K562 (cell line): ENCODE measurements at regions not wholly inside any gene's neighbourhood (a gene's known extent, or its start where the extent isn't known, plus 50 kb on each side); places are given as distances from the start of the nearest gene placed in this dataset.
A peak's percentile ranks its signal among the peaks of the same experiment; 100 is the strongest.

Experiments
- BACH1 ChIP-seq: fragments of 200-800 bp; sonication (Bioruptor generic); IDR thresholded peaks from 2 replicates; pipeline ENCODE4 v1.6.1; 2016; ENCODE audit warnings: missing genetic modification characterization, missing compliant biosample characterization
- C11orf30 ChIP-seq: fragments of 450-650 bp; IDR thresholded peaks from 2 replicates; pipeline ENCODE4 v1.6.1; 2016; ENCODE audit warnings: low read depth, mild to moderate bottlenecking
- CHD1 ChIP-seq: fragments of 200-600 bp; sonication (generic); IDR thresholded peaks from one replicate; pipeline ENCODE4 v1.6.1; 2012; ENCODE audit warnings: mild to moderate bottlenecking, moderate library complexity, low read length, inconsistent platforms
- FOXM1 ChIP-seq, 2 experiments: fragments of 450-650 bp in 1 of 2; sonication (generic) in 1 of 2; formaldehyde crosslinking in 1 of 2; IDR thresholded peaks; 2 replicates each; pipeline versions ENCODE4 v1.6.1 to v1.9.0; 2017 to 2022; ENCODE audit warnings: low read depth in 2 of 2, mild to moderate bottlenecking in 2 of 2, missing genetic modification reagents in 1 of 2, moderate library complexity in 1 of 2
- IRF9 ChIP-seq: fragments of 450-650 bp; IDR thresholded peaks from 2 replicates; pipeline ENCODE4 v1.6.1; 2016; ENCODE audit warnings: missing biosample characterization, missing genetic modification characterization
- MAFF ChIP-seq: IDR thresholded peaks from 2 replicates; pipeline ENCODE4 v1.6.1; 2012; ENCODE audit warnings: low read length, improper control_type of control experiment
- OTX1 ChIP-seq: fragments of 450-650 bp; formaldehyde crosslinking; IDR thresholded peaks from 2 replicates; pipeline ENCODE4 v1.4.0; 2022; ENCODE audit warnings: mild to moderate bottlenecking
- PPARD ChIP-seq: fragments of 250-450 bp; sonication (Bioruptor Pico); IDR thresholded peaks from 2 replicates; pipeline ENCODE4 v1.8.0; 2022; ENCODE audit warnings: inconsistent platforms, mild to moderate bottlenecking, moderate library complexity
- RAD51 ChIP-seq: fragments of 450-650 bp; IDR thresholded peaks from 2 replicates; pipeline ENCODE4 v1.7.1; 2016; ENCODE audit warnings: low read depth, mild to moderate bottlenecking, borderline replicate concordance
- ZBTB33 ChIP-seq: sonication (generic); formaldehyde crosslinking; IDR thresholded peaks from 2 replicates; pipeline ENCODE4 v1.8.1; 2023; ENCODE audit warnings: mild to moderate bottlenecking, missing genetic modification reagents
- TF ChIP-seq, protein P1 (sequence below), 2 experiments: fragments of 200-800 bp in 1 of 2; sonication (Bioruptor generic) in 1 of 2; sonication (generic) in 1 of 2; formaldehyde crosslinking in 1 of 2; IDR thresholded peaks in 1 of 2; conservative IDR thresholded peaks in 1 of 2; 2 replicates each; pipeline versions ENCODE4 v1.5.0 to v1.6.1; 2016 to 2020; ENCODE audit warnings: missing compliant biosample characterization in 1 of 2, missing genetic modification characterization in 1 of 2, missing genetic modification reagents in 1 of 2
- TF ChIP-seq, protein P2 (sequence below), 2 experiments: IDR thresholded peaks; 2 replicates each; pipeline ENCODE4 v1.6.1; 2011; ENCODE audit warnings: borderline replicate concordance in 1 of 2, control low read depth in 1 of 2, low read depth in 1 of 2, low read length in 1 of 2, mild to moderate bottlenecking in 1 of 2, mixed read lengths in 1 of 2, moderate library complexity in 1 of 2; ENCODE audit not compliant: insufficient read depth in 1 of 2, insufficient read length in 1 of 2, poor library complexity in 1 of 2, severe bottlenecking in 1 of 2; ENCODE audit errors: extremely low read depth in 1 of 2
- TF ChIP-seq, protein P3 (sequence below): fragments of 450-650 bp; IDR thresholded peaks from 2 replicates; pipeline ENCODE4 v1.6.1; 2018; ENCODE audit not compliant: partially characterized antibody

- TF ChIP-seq IRF9 (tag) (peak; percentile 40; the same call in 1 of the 2 replicates), FOXM1 (IDR thresholded peaks at IDR 0.05; ENCODE audit: low read depth) (peak; percentile 96), FOXM1 (CRISPR knock-in tag; IDR thresholded peaks at IDR 0.05; ENCODE audit: low read depth) (no peak), PPARD (CRISPR knock-in tag) (no peak), RAD51 (peak; percentile 37; the same call in 1 of the 2 replicates), ZBTB33 (CRISPR knock-in tag) (no peak), C11orf30 (peak; percentile 64; the same call in 1 of the 2 replicates), CHD1 (no peak), BACH1 (tag) (peak; percentile 57; the same call in 1 of the 2 replicates), OTX1 (CRISPR knock-in tag) (no peak), MAFF (peak; percentile 13; the same call in 1 of the 2 replicates)
- TF ChIP-seq, protein P1, sequence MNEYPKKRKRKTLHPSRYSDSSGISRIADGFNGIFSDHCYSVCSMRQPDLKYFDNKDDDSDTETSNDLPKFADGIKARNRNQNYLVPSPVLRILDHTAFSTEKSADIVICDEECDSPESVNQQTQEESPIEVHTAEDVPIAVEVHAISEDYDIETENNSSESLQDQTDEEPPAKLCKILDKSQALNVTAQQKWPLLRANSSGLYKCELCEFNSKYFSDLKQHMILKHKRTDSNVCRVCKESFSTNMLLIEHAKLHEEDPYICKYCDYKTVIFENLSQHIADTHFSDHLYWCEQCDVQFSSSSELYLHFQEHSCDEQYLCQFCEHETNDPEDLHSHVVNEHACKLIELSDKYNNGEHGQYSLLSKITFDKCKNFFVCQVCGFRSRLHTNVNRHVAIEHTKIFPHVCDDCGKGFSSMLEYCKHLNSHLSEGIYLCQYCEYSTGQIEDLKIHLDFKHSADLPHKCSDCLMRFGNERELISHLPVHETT (CRISPR knock-in tag; conservative IDR thresholded peaks at IDR 0.05 in 1 of 2, IDR thresholded peaks at IDR 0.05 in 1 of 2): peak in 1 of 2 experiments; percentile 86; a peak in 2 of 4 replicates
- TF ChIP-seq, protein P2, sequence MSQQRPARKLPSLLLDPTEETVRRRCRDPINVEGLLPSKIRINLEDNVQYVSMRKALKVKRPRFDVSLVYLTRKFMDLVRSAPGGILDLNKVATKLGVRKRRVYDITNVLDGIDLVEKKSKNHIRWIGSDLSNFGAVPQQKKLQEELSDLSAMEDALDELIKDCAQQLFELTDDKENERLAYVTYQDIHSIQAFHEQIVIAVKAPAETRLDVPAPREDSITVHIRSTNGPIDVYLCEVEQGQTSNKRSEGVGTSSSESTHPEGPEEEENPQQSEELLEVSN (IDR thresholded peaks at IDR 0.05; ENCODE audit: borderline replicate concordance in 1 of 2, extremely low read depth in 1 of 2, insufficient read depth in 1 of 2, insufficient read length in 1 of 2, low read depth in 1 of 2, low read length in 1 of 2, poor library complexity in 1 of 2, severe bottlenecking in 1 of 2): peak in 1 of 2 experiments; percentile 44
- TF ChIP-seq, protein P3, sequence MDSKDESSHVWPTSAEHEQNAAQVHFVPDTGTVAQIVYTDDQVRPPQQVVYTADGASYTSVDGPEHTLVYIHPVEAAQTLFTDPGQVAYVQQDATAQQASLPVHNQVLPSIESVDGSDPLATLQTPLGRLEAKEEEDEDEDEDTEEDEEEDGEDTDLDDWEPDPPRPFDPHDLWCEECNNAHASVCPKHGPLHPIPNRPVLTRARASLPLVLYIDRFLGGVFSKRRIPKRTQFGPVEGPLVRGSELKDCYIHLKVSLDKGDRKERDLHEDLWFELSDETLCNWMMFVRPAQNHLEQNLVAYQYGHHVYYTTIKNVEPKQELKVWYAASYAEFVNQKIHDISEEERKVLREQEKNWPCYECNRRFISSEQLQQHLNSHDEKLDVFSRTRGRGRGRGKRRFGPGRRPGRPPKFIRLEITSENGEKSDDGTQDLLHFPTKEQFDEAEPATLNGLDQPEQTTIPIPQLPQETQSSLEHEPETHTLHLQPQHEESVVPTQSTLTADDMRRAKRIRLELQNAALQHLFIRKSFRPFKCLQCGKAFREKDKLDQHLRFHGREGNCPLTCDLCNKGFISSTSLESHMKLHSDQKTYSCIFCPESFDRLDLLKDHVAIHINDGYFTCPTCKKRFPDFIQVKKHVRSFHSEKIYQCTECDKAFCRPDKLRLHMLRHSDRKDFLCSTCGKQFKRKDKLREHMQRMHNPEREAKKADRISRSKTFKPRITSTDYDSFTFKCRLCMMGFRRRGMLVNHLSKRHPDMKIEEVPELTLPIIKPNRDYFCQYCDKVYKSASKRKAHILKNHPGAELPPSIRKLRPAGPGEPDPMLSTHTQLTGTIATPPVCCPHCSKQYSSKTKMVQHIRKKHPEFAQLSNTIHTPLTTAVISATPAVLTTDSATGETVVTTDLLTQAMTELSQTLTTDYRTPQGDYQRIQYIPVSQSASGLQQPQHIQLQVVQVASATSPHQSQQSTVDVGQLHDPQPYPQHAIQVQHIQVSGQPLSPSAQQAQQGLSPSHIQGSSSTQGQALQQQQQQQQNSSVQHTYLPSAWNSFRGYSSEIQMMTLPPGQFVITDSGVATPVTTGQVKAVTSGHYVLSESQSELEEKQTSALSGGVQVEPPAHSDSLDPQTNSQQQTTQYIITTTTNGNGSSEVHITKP: no peak
Measured at GRCh38 chr2:11941201-11942177, 195.1 kb downstream of the LPIN1 start (continued).
